Endodermal cell (in vitro differentiated cells): ENCODE measurements at regions not wholly inside any gene's neighbourhood (a gene's known extent, or its start where the extent isn't known, plus 50 kb on each side); places are given as distances from the start of the nearest gene placed in this dataset.
"Not testable (repeated sequence)": the region's sequence is repeated elsewhere in the genome, so short reads cannot be mapped to it uniquely, and the experiment has no call there.

Experiments
- DNase-seq: peaks from one replicate; pipeline ENCODE4 v3.0.0-alpha.2; 2017
- H3K27ac ChIP-seq: 2 replicates; pipeline ENCODE4 v1.5.1; 2013; ENCODE audit warnings: mild to moderate bottlenecking, low read depth, low read length, moderate library complexity
- H3K27me3 ChIP-seq: 2 replicates; pipeline ENCODE4 v1.6.1; 2013; ENCODE audit warnings: mild to moderate bottlenecking, low read length, moderate library complexity; ENCODE audit not compliant: insufficient read depth, control insufficient read depth, poor library complexity, severe bottlenecking
- H3K36me3 ChIP-seq: 2 replicates; pipeline ENCODE4 v1.7.0; 2013; ENCODE audit warnings: mild to moderate bottlenecking, low read length, moderate library complexity; ENCODE audit not compliant: control insufficient read depth, insufficient read depth
- H3K4me1 ChIP-seq: one replicate; pipeline ENCODE4 v1.7.0; 2013; ENCODE audit warnings: low read length; ENCODE audit not compliant: control insufficient read depth, insufficient read depth
- H3K4me3 ChIP-seq: 2 replicates; pipeline ENCODE4 v1.5.1; 2013; ENCODE audit warnings: mild to moderate bottlenecking, low read length, moderate library complexity
- H3K9ac ChIP-seq: 2 replicates; pipeline ENCODE4 v1.6.1; 2013; ENCODE audit warnings: mild to moderate bottlenecking, low read length, moderate library complexity; ENCODE audit not compliant: poor library complexity, severe bottlenecking; ENCODE audit errors: extremely low read depth
- H3K9me3 ChIP-seq: 2 replicates; pipeline ENCODE4 v1.6.1; 2013; ENCODE audit warnings: mild to moderate bottlenecking, low read length, moderate library complexity; ENCODE audit not compliant: control insufficient read depth
- H3K27ac Mint-ChIP-seq: 2 replicates; pipeline ENCODE4 v1.8.0; 2020; ENCODE audit warnings: mixed read lengths
- H3K27me3 Mint-ChIP-seq: 2 replicates; pipeline ENCODE4 v1.8.0; 2021; ENCODE audit warnings: mild to moderate bottlenecking, mixed read lengths; ENCODE audit not compliant: insufficient read depth
- H3K36me3 Mint-ChIP-seq: 2 replicates; pipeline ENCODE4 v1.8.0; 2020; ENCODE audit warnings: low read depth, mixed read lengths
- H3K4me1 Mint-ChIP-seq: 2 replicates; pipeline ENCODE4 v1.8.0; 2020; ENCODE audit warnings: mixed read lengths
- H3K4me3 Mint-ChIP-seq: 2 replicates; pipeline ENCODE4 v1.8.0; 2020; ENCODE audit warnings: mild to moderate bottlenecking, moderate library complexity, mixed read lengths
- H3K9me3 Mint-ChIP-seq: 2 replicates; pipeline ENCODE4 v1.8.0; 2020; ENCODE audit warnings: mild to moderate bottlenecking, mixed read lengths
- WGBS, 2 experiments: methylation state at CpG; one replicate each; pipeline versions ENCODE4 v1.1.5 to v1.1.7; 2013; ENCODE audit warnings: missing lambda C conversion rate in 2 of 2, mixed read lengths in 1 of 2; ENCODE audit not compliant: insufficient coverage in 1 of 2, insufficient read length in 1 of 2; 5-methylcytosine and 5-hydroxymethylcytosine counted together
- TF ChIP-seq, protein P1 (sequence below): fragments of 200-600 bp; sonication (generic); conservative IDR thresholded peaks from 2 replicates; pipeline ENCODE4 v1.5.0; 2021; ENCODE audit warnings: antibody characterized with exemption, mild to moderate bottlenecking

DNA sequence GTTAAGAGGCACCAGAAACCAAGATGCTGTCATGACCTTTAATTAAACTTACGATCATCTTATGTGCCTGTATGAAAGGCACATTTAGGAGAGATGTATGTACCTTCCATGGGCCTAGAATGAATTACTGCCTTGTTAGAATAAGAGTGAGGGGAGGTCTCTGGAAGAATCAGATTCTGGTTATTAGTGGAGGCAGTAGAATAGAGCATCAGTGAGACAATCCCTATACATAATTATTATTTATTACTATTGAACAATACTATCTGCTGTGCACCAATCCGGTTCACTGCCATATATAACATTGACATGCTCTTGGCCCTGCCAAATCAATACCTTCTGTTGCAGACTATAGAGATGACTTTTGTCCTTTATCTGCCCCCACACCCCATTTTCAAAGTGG is 776.5 kb downstream of the DHX35 start:
- no peaks in the 10 kb centered on the region for H3K4me1 Mint-ChIP-seq
- H3K4me1 ChIP-seq = no peaks in the 10 kb centered on the region
- H3K4me3 ChIP-seq = no peak overlapping the region
- no peaks in the 10 kb centered on the region for H3K36me3 Mint-ChIP-seq
- no peak overlapping the region for H3K27ac Mint-ChIP-seq
- no peaks in the 10 kb centered on the region for H3K27me3 ChIP-seq
- H3K9me3 Mint-ChIP-seq = peaks cover 2% of the 10 kb centered on the region
- no peak overlapping the region for H3K9ac ChIP-seq
- no peaks in the 10 kb centered on the region for H3K9me3 ChIP-seq
- DNase-seq = no peak
- H3K27me3 Mint-ChIP-seq = no peaks in the 10 kb centered on the region
- 89 to 100% methylated on average over 2 of the region's 2 CpGs for WGBS, 2 experiments
- no peaks in the 10 kb centered on the region for H3K36me3 ChIP-seq
- H3K27ac ChIP-seq = no peak overlapping the region
- TF ChIP-seq, protein P1, sequence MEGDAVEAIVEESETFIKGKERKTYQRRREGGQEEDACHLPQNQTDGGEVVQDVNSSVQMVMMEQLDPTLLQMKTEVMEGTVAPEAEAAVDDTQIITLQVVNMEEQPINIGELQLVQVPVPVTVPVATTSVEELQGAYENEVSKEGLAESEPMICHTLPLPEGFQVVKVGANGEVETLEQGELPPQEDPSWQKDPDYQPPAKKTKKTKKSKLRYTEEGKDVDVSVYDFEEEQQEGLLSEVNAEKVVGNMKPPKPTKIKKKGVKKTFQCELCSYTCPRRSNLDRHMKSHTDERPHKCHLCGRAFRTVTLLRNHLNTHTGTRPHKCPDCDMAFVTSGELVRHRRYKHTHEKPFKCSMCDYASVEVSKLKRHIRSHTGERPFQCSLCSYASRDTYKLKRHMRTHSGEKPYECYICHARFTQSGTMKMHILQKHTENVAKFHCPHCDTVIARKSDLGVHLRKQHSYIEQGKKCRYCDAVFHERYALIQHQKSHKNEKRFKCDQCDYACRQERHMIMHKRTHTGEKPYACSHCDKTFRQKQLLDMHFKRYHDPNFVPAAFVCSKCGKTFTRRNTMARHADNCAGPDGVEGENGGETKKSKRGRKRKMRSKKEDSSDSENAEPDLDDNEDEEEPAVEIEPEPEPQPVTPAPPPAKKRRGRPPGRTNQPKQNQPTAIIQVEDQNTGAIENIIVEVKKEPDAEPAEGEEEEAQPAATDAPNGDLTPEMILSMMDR = no peak
- no peak overlapping the region for H3K4me3 Mint-ChIP-seq

DNA sequence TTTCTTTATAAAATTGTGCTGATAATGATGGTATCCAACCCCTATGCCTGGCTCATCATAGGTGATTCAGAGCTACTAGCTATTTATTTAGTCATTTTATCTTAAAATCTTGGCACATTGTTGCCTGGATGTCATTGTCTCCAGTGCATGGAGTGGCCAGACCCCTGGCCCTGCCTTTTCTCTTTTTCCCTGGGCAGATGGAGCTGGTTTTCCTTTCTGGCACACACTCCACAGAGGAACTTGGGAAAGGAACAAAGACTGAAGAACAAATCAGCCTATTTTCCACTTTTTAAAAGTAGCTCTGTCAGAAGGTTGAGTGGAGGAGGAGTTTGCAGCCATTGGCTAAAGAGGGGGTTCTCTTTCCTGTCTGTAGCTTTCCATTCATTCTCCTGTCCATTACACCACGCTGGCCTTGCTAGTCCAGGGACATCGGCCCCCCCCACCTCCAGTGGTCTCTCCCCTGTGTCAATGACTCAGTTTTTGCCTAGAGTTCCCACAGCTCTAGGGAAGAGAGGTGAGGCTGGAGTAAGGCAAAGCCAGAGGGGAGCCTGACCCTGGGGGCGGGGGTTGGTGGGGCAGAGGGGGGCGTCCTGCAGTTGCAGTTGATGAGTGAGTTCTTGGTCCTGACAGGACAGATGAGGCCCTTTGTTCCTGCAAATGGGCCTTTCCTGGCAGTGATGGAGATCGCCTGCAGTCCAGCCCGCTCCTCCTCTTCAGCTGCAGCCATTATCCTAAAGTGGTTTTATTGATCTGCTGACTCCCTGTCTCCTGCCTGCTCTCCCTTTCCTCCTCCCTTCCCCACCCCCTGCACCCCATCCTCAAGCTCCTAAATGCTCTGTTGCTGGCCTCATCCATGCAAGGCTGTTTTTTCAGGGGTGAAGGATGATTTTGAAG is 774.5 kb downstream of the DHX35 start:
- Histone ChIP-seq H3K4me3 (no peak overlapping the region), H3K4me1 (no peaks in the 10 kb centered on the region), H3K9ac (no peak overlapping the region), H3K36me3 (no peaks in the 10 kb centered on the region), H3K9me3 (peaks cover 11% of the 10 kb centered on the region), H3K27ac (no peak overlapping the region), H3K27me3 (no peaks in the 10 kb centered on the region)
- TF ChIP-seq, protein P1 = no peak
- Mint-ChIP-seq H3K27ac (no peak overlapping the region), H3K27me3 (no peaks in the 10 kb centered on the region), H3K9me3 (peaks cover 11% of the 10 kb centered on the region), H3K36me3 (no peaks in the 10 kb centered on the region), H3K4me1 (no peaks in the 10 kb centered on the region), H3K4me3 (no peak overlapping the region)
- 62 to 89% methylated on average over 4 to 6 of the region's 6 CpGs for WGBS, 2 experiments
- DNase-seq = no peak

DNA sequence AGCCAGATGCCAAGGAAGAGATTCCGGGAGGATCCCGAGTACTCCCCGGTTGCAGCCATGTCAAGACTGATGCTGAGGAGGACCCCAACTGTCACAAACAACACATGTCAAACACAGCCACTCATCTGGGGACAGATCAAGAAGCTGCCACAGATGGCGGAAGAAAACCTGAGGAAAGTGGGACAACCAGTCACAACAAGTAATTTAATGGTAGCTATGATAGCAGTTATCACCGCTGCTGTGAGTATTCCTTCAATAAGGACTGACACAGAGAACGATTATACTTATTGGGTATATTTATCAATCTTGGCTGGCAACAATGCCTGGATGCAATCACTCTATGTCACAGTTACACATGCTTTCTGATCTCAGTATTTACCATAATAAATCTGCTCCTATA is 763.4 kb downstream of the DHX35 start:
- H3K27ac ChIP-seq, H3K36me3 Mint-ChIP-seq, H3K27ac Mint-ChIP-seq, H3K9ac ChIP-seq, DNase-seq, H3K4me1 Mint-ChIP-seq, H3K36me3 ChIP-seq, H3K4me3 Mint-ChIP-seq, H3K27me3 Mint-ChIP-seq, H3K27me3 ChIP-seq, H3K4me3 ChIP-seq, H3K4me1 ChIP-seq: not testable (repeated sequence)
- H3K9me3 ChIP-seq = peaks cover 32% of the 10 kb centered on the region
- WGBS, 2 experiments = 88 to 100% methylated on average over 3 to 6 of the region's 6 CpGs
- H3K9me3 Mint-ChIP-seq = peaks cover 69% of the 10 kb centered on the region
